Stimulated activated effector memory CD8-positive, alpha-beta T cell treated with anti-CD3 and anti-CD28 coated beads, Interleukin-12 subunit alpha, Interleukin-12 subunit beta, amount 100 ng/mL, for 72 hours (primary cell): ENCODE measurements at regions not wholly inside any gene's neighbourhood (a gene's known extent, or its start where the extent isn't known, plus 50 kb on each side); places are given as distances from the start of the nearest gene placed in this dataset.
"Not testable (repeated sequence)": the region's sequence is repeated elsewhere in the genome, so short reads cannot be mapped to it uniquely, and the experiment has no call there.

Experiments
- ATAC-seq: fragments of 150-1000 bp; cut with Tn5 transposase; 2 replicates; pipeline ENCODE4 v1.10.0; 2021
- DNase-seq, 2 donors: peaks; one replicate each; pipeline ENCODE4 v3.0.0; 2021 to 2022; ENCODE audit warnings: low spot score in 2 of 2
- H3K27ac Mint-ChIP-seq: one replicate; pipeline ENCODE4 v1.8.0; 2022; ENCODE audit warnings: mild to moderate bottlenecking, mixed read lengths
- H3K36me3 Mint-ChIP-seq: one replicate; pipeline ENCODE4 v1.8.0; 2022; ENCODE audit warnings: mild to moderate bottlenecking, mixed read lengths
- H3K4me1 Mint-ChIP-seq: one replicate; pipeline ENCODE4 v1.8.0; 2022; ENCODE audit warnings: mixed read lengths
- H3K4me3 Mint-ChIP-seq: one replicate; pipeline ENCODE4 v1.8.0; 2022; ENCODE audit warnings: mild to moderate bottlenecking, mixed read lengths
- H3K9me3 Mint-ChIP-seq: one replicate; pipeline ENCODE4 v1.8.0; 2022; ENCODE audit warnings: mixed read lengths

GRCh38 chr5:29001666-29002065, 1963.3 kb upstream of the CDH9 start:
- no peaks in the 10 kb centered on the region for H3K36me3 Mint-ChIP-seq
- ATAC-seq = no peak
- H3K4me1 Mint-ChIP-seq = no peaks in the 10 kb centered on the region

GRCh38 chr5:28984639-28985038, 1946.3 kb upstream of the CDH9 start:
- no peak overlapping the region for H3K27ac Mint-ChIP-seq
- H3K4me1 Mint-ChIP-seq = no peaks in the 10 kb centered on the region
- ATAC-seq (no peak), DNase-seq (no peak)
- no peak overlapping the region for H3K4me3 Mint-ChIP-seq
- no peaks in the 10 kb centered on the region for H3K36me3 Mint-ChIP-seq
- H3K9me3 Mint-ChIP-seq = peaks cover 5% of the 10 kb centered on the region

More at GRCh38 chr5:29001666-29002065, 1963.3 kb upstream of the CDH9 start:
- DNase-seq = no peak
- Mint-ChIP-seq H3K27ac (no peak overlapping the region), H3K9me3 (peaks cover 16% of the 10 kb centered on the region), H3K4me3 (no peak overlapping the region)

DNA sequence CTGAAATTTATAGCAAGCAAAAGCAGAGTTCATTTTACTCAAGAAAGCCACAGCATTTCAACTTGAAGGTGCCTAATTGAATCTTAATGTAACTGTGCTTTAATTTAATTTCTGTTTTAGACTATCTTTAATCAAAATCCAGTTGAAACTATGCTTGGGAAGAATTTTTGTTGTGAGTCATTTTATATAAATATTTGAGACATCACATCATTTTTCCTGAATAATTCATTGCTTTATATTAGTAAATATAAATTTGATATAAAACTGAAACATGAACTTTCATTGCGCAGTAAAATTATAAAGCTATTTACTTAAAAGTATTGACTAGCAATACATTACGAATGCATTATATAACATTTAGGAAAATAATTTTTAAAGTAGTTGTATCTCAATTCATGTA, 1937.1 kb upstream of the CDH9 start:
- Mint-ChIP-seq H3K4me3 (no peak overlapping the region), H3K9me3 (peaks cover 17% of the 10 kb centered on the region), H3K27ac (no peak overlapping the region), H3K36me3 (no peaks in the 10 kb centered on the region), H3K4me1 (no peaks in the 10 kb centered on the region)
- DNase-seq = no peak
- no peak for ATAC-seq

DNA sequence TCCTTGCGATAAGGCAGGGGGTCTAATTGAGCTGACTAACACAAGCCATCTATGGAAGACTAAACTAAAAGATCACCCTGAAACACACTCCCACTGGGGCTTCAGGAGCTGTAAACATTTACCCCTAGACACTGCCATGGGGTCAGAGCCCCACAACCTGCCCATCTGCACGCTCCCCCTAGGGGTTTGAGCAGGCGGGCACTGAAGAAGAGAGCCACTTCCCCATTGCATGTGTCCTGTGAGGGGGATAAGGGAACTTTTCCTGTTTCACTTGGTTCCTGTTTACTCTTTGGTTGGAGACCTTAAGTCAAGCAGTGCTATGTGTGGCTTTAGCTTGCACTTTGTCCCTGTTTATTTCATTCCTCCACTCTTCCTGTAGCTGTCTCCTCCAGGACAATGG, 1929.5 kb upstream of the CDH9 start:
- no peaks in the 10 kb centered on the region for H3K36me3 Mint-ChIP-seq
- peaks cover 11% of the 10 kb centered on the region for H3K9me3 Mint-ChIP-seq
- DNase-seq (no peak), ATAC-seq (no peak)
- no peak overlapping the region for H3K4me3 Mint-ChIP-seq
- no peak overlapping the region for H3K27ac Mint-ChIP-seq
- no peaks in the 10 kb centered on the region for H3K4me1 Mint-ChIP-seq

DNA sequence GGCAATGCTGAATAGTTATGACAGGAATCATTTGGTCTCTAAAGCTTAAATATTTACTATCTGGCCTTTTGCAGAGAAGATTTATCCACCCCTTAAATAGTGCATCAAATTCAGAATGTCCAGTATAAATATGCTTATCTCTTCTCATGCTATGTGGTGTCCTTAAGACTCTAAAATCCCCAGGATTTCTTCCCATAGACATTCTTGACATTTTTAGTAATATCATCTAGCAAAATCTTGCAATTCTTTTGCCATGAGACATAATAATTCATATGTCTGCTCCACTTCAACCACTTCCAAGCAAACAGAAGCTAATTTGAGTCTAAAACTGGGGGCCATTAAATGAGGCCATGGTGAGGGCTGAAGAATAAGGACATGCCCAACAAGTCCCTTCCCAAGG, 1923.4 kb upstream of the CDH9 start:
- ATAC-seq (no peak), DNase-seq (no peak)
- Mint-ChIP-seq H3K9me3 (peaks cover 13% of the 10 kb centered on the region), H3K4me1 (no peaks in the 10 kb centered on the region), H3K36me3 (no peaks in the 10 kb centered on the region), H3K4me3 (no peak overlapping the region), H3K27ac (no peak overlapping the region)

DNA sequence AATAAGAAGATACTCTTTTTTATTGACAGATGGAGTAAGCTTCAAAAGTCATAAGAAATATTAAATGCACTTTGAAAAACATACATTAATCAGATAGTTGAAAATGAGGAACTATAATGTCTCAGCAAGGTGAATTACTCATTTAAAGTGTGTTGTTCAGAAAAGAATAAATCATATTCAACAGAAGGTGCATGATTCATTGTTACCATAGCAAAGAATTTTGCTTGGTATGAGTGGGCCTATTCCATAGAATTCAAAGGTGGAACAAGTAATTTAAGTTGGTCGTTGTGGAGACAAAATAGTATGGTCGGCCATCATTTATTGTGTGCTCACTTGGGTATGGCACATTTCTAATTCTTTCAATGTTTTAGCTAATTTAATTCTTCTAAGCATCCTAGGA, 1920.2 kb upstream of the CDH9 start:
- no peak for ATAC-seq
- Mint-ChIP-seq H3K4me3 (no peak overlapping the region), H3K9me3 (peaks cover 5% of the 10 kb centered on the region), H3K4me1 (no peaks in the 10 kb centered on the region), H3K27ac (no peak overlapping the region), H3K36me3 (no peaks in the 10 kb centered on the region)
- DNase-seq = no peak

DNA sequence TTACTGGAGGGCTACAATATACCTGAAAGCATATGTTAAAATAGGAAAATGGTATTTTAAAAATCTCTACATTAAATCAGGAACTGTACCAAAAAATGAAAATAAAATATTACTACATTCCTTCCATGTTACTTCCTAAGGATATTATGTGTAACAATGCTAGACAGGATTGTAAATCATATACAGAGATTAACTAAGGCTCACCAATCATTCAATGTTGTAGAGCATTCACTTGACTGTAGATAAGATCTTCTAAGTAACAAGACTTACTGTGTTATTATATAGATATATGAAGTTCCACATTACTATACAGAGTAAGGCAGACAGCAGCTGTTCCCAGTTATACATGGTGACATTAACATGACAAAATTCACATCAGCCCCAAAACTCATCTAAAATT, 1919.1 kb upstream of the CDH9 start:
- Mint-ChIP-seq H3K4me1 (no peaks in the 10 kb centered on the region), H3K36me3 (no peaks in the 10 kb centered on the region), H3K27ac (no peak overlapping the region), H3K4me3 (no peak overlapping the region), H3K9me3 (peaks cover 7% of the 10 kb centered on the region)
- no peak for ATAC-seq
- no peak for DNase-seq

- DNase-seq (no peak), ATAC-seq (no peak)
- no peak overlapping the region for H3K27ac Mint-ChIP-seq
- H3K9me3 Mint-ChIP-seq = peaks cover 5% of the 10 kb centered on the region
- H3K4me1 Mint-ChIP-seq = no peaks in the 10 kb centered on the region
- no peak overlapping the region for H3K4me3 Mint-ChIP-seq
- H3K36me3 Mint-ChIP-seq = no peaks in the 10 kb centered on the region
Measured at GRCh38 chr5:28954074-28954473, 1915.7 kb upstream of the CDH9 start.

DNA sequence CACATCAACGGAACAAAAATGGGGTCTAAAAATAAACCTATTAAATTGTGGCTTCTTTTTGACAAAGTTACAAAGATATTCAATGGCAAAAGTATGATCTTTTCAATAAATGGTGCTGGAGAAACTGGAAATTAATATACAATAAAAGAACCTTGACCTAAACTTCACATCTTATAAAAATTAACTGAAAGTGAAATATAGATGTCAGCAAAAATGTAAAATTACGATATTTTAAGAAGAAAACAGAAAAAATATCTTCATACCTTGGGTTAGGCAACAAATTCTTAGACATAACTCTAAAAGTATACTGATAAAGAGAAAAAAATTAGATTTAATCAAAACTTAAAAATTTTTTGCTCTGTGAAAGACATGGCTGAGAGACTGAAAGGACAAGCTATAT, 1909.5 kb upstream of the CDH9 start:
- H3K36me3 Mint-ChIP-seq = no peaks in the 10 kb centered on the region

GRCh38 chr5:28945859-28946258, 1907.5 kb upstream of the CDH9 start:
- Mint-ChIP-seq H3K27ac (no peak overlapping the region), H3K4me1 (no peaks in the 10 kb centered on the region)

More for the DNA sequence above, 1909.5 kb upstream of the CDH9 start:
- DNase-seq = no peak
- ATAC-seq = no peak
- H3K4me3 Mint-ChIP-seq = no peak overlapping the region
- H3K27ac Mint-ChIP-seq = no peak overlapping the region
- H3K4me1 Mint-ChIP-seq = no peaks in the 10 kb centered on the region
- peaks cover 17% of the 10 kb centered on the region for H3K9me3 Mint-ChIP-seq

GRCh38 chr5:28929366-28929765, 1891.0 kb upstream of the CDH9 start:
- not testable (repeated sequence) for H3K36me3 Mint-ChIP-seq, ATAC-seq, H3K27ac Mint-ChIP-seq, H3K4me3 Mint-ChIP-seq, DNase-seq, H3K4me1 Mint-ChIP-seq
- peaks cover 23% of the 10 kb centered on the region for H3K9me3 Mint-ChIP-seq

More at GRCh38 chr5:28945859-28946258, 1907.5 kb upstream of the CDH9 start:
- Mint-ChIP-seq H3K4me3 (no peak overlapping the region), H3K36me3 (no peaks in the 10 kb centered on the region), H3K9me3 (peaks cover 18% of the 10 kb centered on the region)
- DNase-seq (no peak), ATAC-seq (no peak)

GRCh38 chr5:28928327-28928790, 1890.0 kb upstream of the CDH9 start:
- not testable (repeated sequence) for DNase-seq, H3K4me3 Mint-ChIP-seq, H3K36me3 Mint-ChIP-seq, H3K4me1 Mint-ChIP-seq, ATAC-seq, H3K27ac Mint-ChIP-seq
- H3K9me3 Mint-ChIP-seq = peaks cover 24% of the 10 kb centered on the region

- no peaks in the 10 kb centered on the region for H3K36me3 Mint-ChIP-seq
- H3K9me3 Mint-ChIP-seq = peaks cover 25% of the 10 kb centered on the region
- no peak for DNase-seq
- no peaks in the 10 kb centered on the region for H3K4me1 Mint-ChIP-seq
- ATAC-seq = no peak
- H3K4me3 Mint-ChIP-seq = no peak overlapping the region
- no peak overlapping the region for H3K27ac Mint-ChIP-seq
Measured at GRCh38 chr5:28927559-28928326, 1889.4 kb upstream of the CDH9 start.

GRCh38 chr5:28926422-28926821, 1888.0 kb upstream of the CDH9 start:
- H3K4me1 Mint-ChIP-seq = no peaks in the 10 kb centered on the region
- peaks cover 25% of the 10 kb centered on the region for H3K9me3 Mint-ChIP-seq
- H3K36me3 Mint-ChIP-seq = no peaks in the 10 kb centered on the region
- ATAC-seq = no peak
- no peak overlapping the region for H3K27ac Mint-ChIP-seq
- DNase-seq = no peak
- no peak overlapping the region for H3K4me3 Mint-ChIP-seq

DNA sequence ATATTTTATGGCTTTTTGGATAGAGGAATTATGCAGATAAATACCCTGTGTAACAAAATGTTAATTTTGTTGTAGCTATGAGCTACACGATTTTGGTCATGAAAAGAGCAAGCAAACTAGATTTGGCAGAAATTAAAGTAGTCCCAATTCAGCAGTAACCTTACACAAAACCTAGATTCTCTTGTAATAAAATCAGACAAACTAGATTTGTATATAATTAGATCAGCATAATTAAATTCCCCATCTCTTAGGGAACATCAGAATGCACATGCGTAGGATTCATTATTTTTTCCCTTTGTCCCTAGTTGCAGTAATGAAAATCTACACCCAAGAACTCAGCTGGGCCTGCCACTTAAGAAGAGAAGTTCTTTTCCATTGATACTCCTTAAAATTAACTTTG, 1879.2 kb upstream of the CDH9 start:
- Mint-ChIP-seq H3K4me1 (no peaks in the 10 kb centered on the region), H3K4me3 (no peak overlapping the region), H3K27ac (no peak overlapping the region), H3K9me3 (peaks cover 20% of the 10 kb centered on the region), H3K36me3 (no peaks in the 10 kb centered on the region)
- DNase-seq (no peak), ATAC-seq (no peak)

- H3K4me1 Mint-ChIP-seq = no peaks in the 10 kb centered on the region
- ATAC-seq (no peak), DNase-seq (no peak)
- peaks cover 16% of the 10 kb centered on the region for H3K9me3 Mint-ChIP-seq
- H3K36me3 Mint-ChIP-seq = no peaks in the 10 kb centered on the region
- H3K4me3 Mint-ChIP-seq = no peak overlapping the region
- no peak overlapping the region for H3K27ac Mint-ChIP-seq
Measured at GRCh38 chr5:28914297-28914696, 1875.9 kb upstream of the CDH9 start.
